IMR-90 (cell line): ENCODE measurements at regions not wholly inside any gene's neighbourhood (a gene's known extent, or its start where the extent isn't known, plus 50 kb on each side); places are given as distances from the start of the nearest gene placed in this dataset.

Experiments used
- ATAC-seq: fragments of 200-7000 bp; cut with Tn5 transposase; 2 replicates; pipeline ENCODE4 v1.9.1; 2020; ENCODE audit warnings: low read depth, mild to moderate bottlenecking, moderate library complexity
- BruUV-seq: library from RNA; stranded (reverse); fragments of 400-500 nt; replicated peaks from 2 replicates; lab custom pipeline; 2021; lab: Mats Ljungman, UMichigan
- CTCF ChIA-PET: fragments of 300-600 bp; formaldehyde crosslinking; extraction: SDS; loops from one replicate; lab custom pipeline; 2021; ENCODE audit warnings: antibody characterized with exemption; lab: Yijun Ruan, JAX
- POLR2A ChIA-PET: fragments of 300-600 bp; sonication (Branson Sonifier 250); formaldehyde crosslinking; loops from one replicate; lab custom pipeline; 2022; ENCODE audit warnings: antibody characterized with exemption; ENCODE audit not compliant: unreplicated experiment; lab: Charles Lee
- DNase-seq: peaks from one replicate; pipeline ENCODE4 v3.0.0; 2013
- H2AFZ ChIP-seq: replicated peaks from 2 replicates; pipeline ENCODE3; 2013; ENCODE audit warnings: low read length, mild to moderate bottlenecking; ENCODE audit not compliant: poor library complexity
- H2AK5ac ChIP-seq: 2 replicates; pipeline ENCODE4 v1.6.1; 2013; ENCODE audit warnings: low read depth, low read length, inconsistent platforms
- H2AK9ac ChIP-seq: replicated peaks from 2 replicates; pipeline ENCODE3; 2013; ENCODE audit warnings: mild to moderate bottlenecking, low read depth, low read length, moderate library complexity; ENCODE audit not compliant: poor library complexity
- H2BK120ac ChIP-seq: 2 replicates; pipeline ENCODE4 v1.6.1; 2013; ENCODE audit warnings: low read depth, low read length, inconsistent platforms
- H2BK15ac ChIP-seq: 3 replicates; pipeline ENCODE4 v1.6.1; 2013; ENCODE audit warnings: low read depth, low read length, inconsistent platforms
- H2BK20ac ChIP-seq: 2 replicates; pipeline ENCODE4 v1.6.1; 2013; ENCODE audit warnings: low read depth, mild to moderate bottlenecking, inconsistent platforms, low read length, moderate library complexity
- H2BK5ac ChIP-seq: 2 replicates; pipeline ENCODE4 v1.6.1; 2013; ENCODE audit warnings: mild to moderate bottlenecking, low read depth, low read length, inconsistent platforms; ENCODE audit not compliant: poor library complexity, severe bottlenecking
- H3K14ac ChIP-seq: replicated peaks from 2 replicates; pipeline ENCODE4 v1.6.1; 2013; ENCODE audit warnings: low read depth, low read length, inconsistent platforms
- H3K18ac ChIP-seq: 2 replicates; pipeline ENCODE4 v1.6.1; 2013; ENCODE audit warnings: low read depth, low read length, control low read depth
- H3K23ac ChIP-seq: 2 replicates; pipeline ENCODE4 v1.6.1; 2013; ENCODE audit warnings: low read depth, low read length, inconsistent platforms
- H3K27ac ChIP-seq: 2 replicates; pipeline ENCODE4 v1.5.1; 2013; ENCODE audit warnings: mild to moderate bottlenecking, control low read depth, low read length; ENCODE audit not compliant: insufficient read depth
- H3K27me3 ChIP-seq: 2 replicates; pipeline ENCODE4 v1.6.1; 2013; ENCODE audit warnings: low read length; ENCODE audit not compliant: control insufficient read depth, insufficient read depth
- H3K36me3 ChIP-seq: 2 replicates; pipeline ENCODE4 v1.6.1; 2013; ENCODE audit warnings: low read length, mixed read lengths; ENCODE audit not compliant: control insufficient read depth, insufficient read depth
- H3K4ac ChIP-seq: 2 replicates; pipeline ENCODE4 v1.6.1; 2013; ENCODE audit warnings: low read depth, low read length, inconsistent platforms
- H3K4me1 ChIP-seq: 2 replicates; pipeline ENCODE4 v1.6.1; 2013; ENCODE audit warnings: low read length, mixed read lengths; ENCODE audit not compliant: control insufficient read depth, insufficient read depth
- H3K4me2 ChIP-seq: 2 replicates; pipeline ENCODE4 v1.6.1; 2013; ENCODE audit warnings: low read depth, mild to moderate bottlenecking, control low read depth, low read length, moderate library complexity
- H3K4me3 ChIP-seq: 2 replicates; pipeline ENCODE4 v1.5.1; 2013; ENCODE audit warnings: low read depth, mild to moderate bottlenecking, control low read depth, low read length, moderate library complexity; ENCODE audit not compliant: insufficient read depth
- H3K56ac ChIP-seq: 2 replicates; pipeline ENCODE4 v1.6.1; 2013; ENCODE audit warnings: low read length, inconsistent platforms; ENCODE audit not compliant: insufficient read depth; ENCODE audit errors: extremely low read depth
- H3K79me1 ChIP-seq, 2 experiments: 2 replicates each; pipeline ENCODE4 v1.6.1; 2013; ENCODE audit warnings: low read length in 2 of 2, inconsistent platforms in 1 of 2, low read depth in 1 of 2
- H3K9ac ChIP-seq: 2 replicates; pipeline ENCODE4 v1.6.1; 2013; ENCODE audit warnings: low read depth, low read length, control low read depth
- H3K9me1 ChIP-seq: 2 replicates; pipeline ENCODE4 v1.6.1; 2013; ENCODE audit warnings: low read length, inconsistent platforms; ENCODE audit not compliant: insufficient read depth
- H3K9me3 ChIP-seq: 2 replicates; pipeline ENCODE4 v1.6.1; 2013; ENCODE audit warnings: low read length; ENCODE audit not compliant: control insufficient read depth, insufficient read depth
- H4K20me1 ChIP-seq: 2 replicates; pipeline ENCODE4 v1.6.1; 2013; ENCODE audit warnings: low read length, inconsistent platforms; ENCODE audit not compliant: insufficient read depth
- H4K5ac ChIP-seq: 2 replicates; pipeline ENCODE4 v1.6.1; 2013; ENCODE audit warnings: mild to moderate bottlenecking, low read depth, low read length, control low read depth
- H4K8ac ChIP-seq, 2 experiments: 2 replicates each; pipeline ENCODE4 v1.6.1; 2013; ENCODE audit warnings: low read depth in 2 of 2, low read length in 2 of 2, control low read depth in 1 of 2, inconsistent platforms in 1 of 2
- H4K91ac ChIP-seq: 2 replicates; pipeline ENCODE4 v1.6.1; 2013; ENCODE audit warnings: low read depth, low read length, inconsistent platforms; ENCODE audit not compliant: insufficient read depth
- CEBPB ChIP-seq: IDR thresholded peaks from 2 replicates; pipeline ENCODE4 v1.6.1; 2012; ENCODE audit warnings: low read depth, low read length, improper control_type of control experiment
- CHD1 ChIP-seq: IDR thresholded peaks from 2 replicates; pipeline ENCODE4 v1.6.1; 2012; ENCODE audit warnings: low read depth, low read length, improper control_type of control experiment
- CTCF ChIP-seq: conservative IDR thresholded peaks from 2 replicates; pipeline ENCODE4 v1.5.1; 2012; ENCODE audit warnings: mild to moderate bottlenecking, low read depth, low read length, improper control_type of control experiment
- ELK1 ChIP-seq: fragments of 150-350 bp; IDR thresholded peaks from 2 replicates; pipeline ENCODE4 v1.6.1; 2016; ENCODE audit warnings: low read depth, mild to moderate bottlenecking, low read length, moderate library complexity, borderline replicate concordance
- FOS ChIP-seq: fragments of 150-350 bp; IDR thresholded peaks from 2 replicates; pipeline ENCODE4 v1.6.1; 2016; ENCODE audit warnings: low read depth, low read length
- MAFK ChIP-seq: IDR thresholded peaks from 2 replicates; pipeline ENCODE4 v1.6.1; 2012; ENCODE audit warnings: low read depth, low read length, improper control_type of control experiment
- MAZ ChIP-seq: IDR thresholded peaks from 2 replicates; pipeline ENCODE4 v1.6.1; 2012; ENCODE audit warnings: low read depth, mild to moderate bottlenecking, low read length, improper control_type of control experiment, moderate library complexity, borderline replicate concordance
- MXI1 ChIP-seq: IDR thresholded peaks from 2 replicates; pipeline ENCODE4 v1.6.1; 2012; ENCODE audit warnings: low read depth, mild to moderate bottlenecking, low read length, moderate library complexity, borderline replicate concordance
- NFE2L2 ChIP-seq: fragments of 150-350 bp; IDR thresholded peaks from 2 replicates; pipeline ENCODE4 v1.6.1; 2016; ENCODE audit warnings: low read depth, mild to moderate bottlenecking, low read length
- POLR2A ChIP-seq: IDR thresholded peaks from 2 replicates; pipeline ENCODE4 v1.6.1; 2012; ENCODE audit warnings: mild to moderate bottlenecking, low read depth, low read length
- RFX5 ChIP-seq: IDR thresholded peaks from 2 replicates; pipeline ENCODE4 v1.8.0; 2012; ENCODE audit warnings: low read depth, mild to moderate bottlenecking, low read length, moderate library complexity
- SMC3 ChIP-seq: fragments of 150-350 bp; IDR thresholded peaks from 2 replicates; pipeline ENCODE4 v1.6.1; 2016; ENCODE audit warnings: low read depth, mild to moderate bottlenecking, antibody characterized with exemption, low read length, moderate library complexity
- USF2 ChIP-seq: fragments of 150-350 bp; IDR thresholded peaks from 2 replicates; pipeline ENCODE4 v1.6.1; 2017; ENCODE audit warnings: mild to moderate bottlenecking, antibody characterized with exemption, low read length, low read depth
- WGBS, 2 experiments: methylation state at CpG; one replicate each; pipeline versions ENCODE4 v1.1.5 to v1.1.7; 2013; ENCODE audit warnings: missing lambda C conversion rate in 2 of 2; ENCODE audit not compliant: insufficient read length in 1 of 2; ENCODE audit errors: extremely low coverage in 2 of 2; 5-methylcytosine and 5-hydroxymethylcytosine counted together
- dilution Hi-C: fragments of 300-500 bp; cut with HindIII; formaldehyde crosslinking; loops from one replicate; pipeline ENCODE4 v1.14.3; 2018; ENCODE audit warnings: low sequenced_read_pairs; ENCODE audit not compliant: unreplicated experiment
- in situ Hi-C: fragments of 300-500 bp; cut with MboI; formaldehyde crosslinking; loops from 3 replicates; pipeline ENCODE4 v1.14.3; 2019; ENCODE audit warnings: low sequenced_read_pairs, inconsistent platforms, mixed read lengths
- intact Hi-C: fragments of 100-400 bp; cut with micrococcal nuclease; formaldehyde crosslinking; loops from 2 replicates; pipeline ENCODE4 v1.10.0; 2022

- CTCF ChIA-PET, result no interaction called here
- ATAC-seq, result no peak
- H3K9me1 ChIP-seq, result 0 out of 2 replicates have a peak, but pooled peaks cover 3% of the 10 kb centered on the region
- dilution Hi-C loops, result no loop called here
- no peak overlapping the region for H4K5ac ChIP-seq
- in situ Hi-C loops, result no loop called here
- H2BK120ac ChIP-seq, result no peak overlapping the region
- no peak overlapping the region for H3K4me3 ChIP-seq
- no peak overlapping the region for H4K91ac ChIP-seq
- H3K27me3 ChIP-seq, result no peaks in the 10 kb centered on the region
- H2AK5ac ChIP-seq, result no peak overlapping the region
- H2AK9ac ChIP-seq, result no peak overlapping the region
- H3K36me3 ChIP-seq, result no peaks in the 10 kb centered on the region
- H3K9ac ChIP-seq, result no peak overlapping the region
- no peak overlapping the region for H2BK15ac ChIP-seq
- H2BK20ac ChIP-seq, result no peak overlapping the region
- no peak for DNase-seq
- TF ChIP-seq MXI1 (no peak), MAFK (no peak), SMC3 (no peak), NFE2L2 (no peak), RFX5 (no peak), POLR2A (no peak), FOS (no peak), MAZ (no peak), CTCF (no peak), CHD1 (no peak), ELK1 (no peak), USF2 (no peak), CEBPB (no peak)
- H3K79me1 ChIP-seq, result no peaks in the 10 kb centered on the region
- no peak overlapping the region for H4K8ac ChIP-seq
- no peak overlapping the region for H3K23ac ChIP-seq
- BruUV-seq, result no TSS peak
- intact Hi-C loops, result no loop called here
- H4K20me1 ChIP-seq, result no peaks in the 10 kb centered on the region
- H3K14ac ChIP-seq, result no peak overlapping the region
- no peak overlapping the region for H3K18ac ChIP-seq
- POLR2A ChIA-PET, result no interaction called here
- H2BK5ac ChIP-seq, result no peak overlapping the region
- H3K4me1 ChIP-seq, result 0 out of 2 replicates have a peak, but pooled peaks cover 1% of the 10 kb centered on the region
- H3K9me3 ChIP-seq, result no peaks in the 10 kb centered on the region
- H3K4ac ChIP-seq, result no peak overlapping the region
- no peak overlapping the region for H3K4me2 ChIP-seq
- WGBS, 2 experiments, result no CpG with 5 or more reads among the region's 2 CpGs
- H3K27ac ChIP-seq, result no peak overlapping the region
- H2AFZ ChIP-seq, result no peak overlapping the region
- no peak overlapping the region for H3K56ac ChIP-seq
Measured at GRCh38 chr6:75551367-75551952, 50.2 kb upstream of the SENP6 start.
